Cardiac fibroblast (primary cell): ENCODE measurements at regions not wholly inside any gene's neighbourhood (a gene's known extent, or its start where the extent isn't known, plus 50 kb on each side); places are given as distances from the start of the nearest gene placed in this dataset.

Source experiments
- DNase-seq, 2 donors: peaks; one replicate each; pipeline versions ENCODE4 v3.0.0 to v3.0.0-alpha.2; 2010; ENCODE audit warnings: low read depth in 2 of 2
- H3K4me3 ChIP-seq, 2 donors: replicated peaks in 1 of 2; 1 replicate in 1 of 2; 2 replicates in 1 of 2; pipeline ENCODE4 v1.5.1; 2011; ENCODE audit warnings: low read depth in 2 of 2, low read length in 2 of 2, mild to moderate bottlenecking in 2 of 2, moderate library complexity in 1 of 2
- CTCF ChIP-seq: IDR thresholded peaks from one replicate; pipeline ENCODE4 v1.5.1; 2011; ENCODE audit warnings: low read depth, mild to moderate bottlenecking, low read length, inconsistent platforms

GRCh38 chr17:14793237-14793636, 471.9 kb downstream of the PMP22 start:
- H3K4me3 ChIP-seq = no peak overlapping the region
- no peak for TF ChIP-seq CTCF
- peak in 1 of 2 donors; percentile 66 for DNase-seq

- DNase-seq = peak in 1 of 2 donors; percentile 19
- H3K4me3 ChIP-seq = no peak overlapping the region
- TF ChIP-seq CTCF = no peak
These were observed 472.4 kb downstream of the PMP22 start for GRCh38 chr17:14792746-14793145.

GRCh38 chr17:14791221-14791620, 473.9 kb downstream of the PMP22 start:
- no peak for TF ChIP-seq CTCF
- peak in 1 of 2 donors; percentile 22 for DNase-seq
- H3K4me3 ChIP-seq = no peak overlapping the region

- H3K4me3 ChIP-seq = no peak overlapping the region
- peak; percentile 57 to 78 for DNase-seq
- no peak for TF ChIP-seq CTCF
These were observed 474.6 kb downstream of the PMP22 start for GRCh38 chr17:14790521-14790920.

- no peak for TF ChIP-seq CTCF
- H3K4me3 ChIP-seq = no peak overlapping the region
- DNase-seq = no peak
These were observed 480.0 kb downstream of the PMP22 start for GRCh38 chr17:14784997-14785696.

GRCh38 chr17:14781123-14781522, 480.2 kb downstream of the HS3ST3B1 start:
- DNase-seq = no peak
- TF ChIP-seq CTCF = no peak
- H3K4me3 ChIP-seq = no peak overlapping the region
